ENCODE measurements at regions not wholly inside any gene's neighbourhood (a gene's known extent, or its start where the extent isn't known, plus 50 kb on each side); places are given as distances from the start of the nearest gene placed in this dataset.
"Not testable (repeated sequence)": the region's sequence is repeated elsewhere in the genome, so short reads cannot be mapped to it uniquely, and the experiment has no call there.

GRCh38 chr5:63131626-63132285 lies 553.1 kb downstream of the LRRC70 start:
- no peak for DNase-seq (ENCODE audit: low read depth in 3 of 3, low spot score in 2 of 3)

GRCh38 chr5:63128761-63129160 lies 550.1 kb downstream of the LRRC70 start:
- no peak for DNase-seq (ENCODE audit: low read depth in 3 of 3, low spot score in 2 of 3)

GRCh38 chr5:63128018-63128417 lies 549.4 kb downstream of the LRRC70 start:
- DNase-seq (ENCODE audit: low read depth in 3 of 3, low spot score in 2 of 3) = no peak

- no peak for DNase-seq (ENCODE audit: low read depth in 3 of 3, low spot score in 2 of 3)
Observed at GRCh38 chr5:63127054-63127453, 548.4 kb downstream of the LRRC70 start.

GRCh38 chr5:63125862-63126261 lies 547.2 kb downstream of the LRRC70 start:
- no peak for DNase-seq (ENCODE audit: low read depth in 3 of 3, low spot score in 2 of 3)

- no peak for DNase-seq (ENCODE audit: low read depth in 3 of 3, low spot score in 2 of 3)
Observed at GRCh38 chr5:63125392-63125791, 546.8 kb downstream of the LRRC70 start.

- no peak for DNase-seq (ENCODE audit: low read depth in 3 of 3, low spot score in 2 of 3)
Observed at GRCh38 chr5:63124266-63124665, 545.6 kb downstream of the LRRC70 start.

GRCh38 chr5:63121471-63121870 lies 542.9 kb downstream of the LRRC70 start:
- no peak for DNase-seq (ENCODE audit: low read depth in 3 of 3, low spot score in 2 of 3)

- no peak for DNase-seq (ENCODE audit: low read depth in 3 of 3, low spot score in 2 of 3)
Observed at GRCh38 chr5:63118221-63118620, 539.6 kb downstream of the LRRC70 start.

GRCh38 chr5:63111891-63112290 lies 533.3 kb downstream of the LRRC70 start:
- DNase-seq (ENCODE audit: low read depth in 3 of 3, low spot score in 2 of 3) = no peak

- DNase-seq (ENCODE audit: low read depth in 3 of 3, low spot score in 2 of 3) = no peak
Observed at GRCh38 chr5:63101870-63102269, 523.3 kb downstream of the LRRC70 start.

- DNase-seq (ENCODE audit: low read depth in 3 of 3, low spot score in 2 of 3) = no peak
Observed at GRCh38 chr5:63097286-63097685, 518.7 kb downstream of the LRRC70 start.

- DNase-seq (ENCODE audit: low read depth in 3 of 3, low spot score in 2 of 3) = no peak
Observed at GRCh38 chr5:63094730-63095129, 516.1 kb downstream of the LRRC70 start.

- no peak for DNase-seq (ENCODE audit: low read depth in 3 of 3, low spot score in 2 of 3)
Observed at GRCh38 chr5:63089147-63089546, 510.5 kb downstream of the LRRC70 start.

GRCh38 chr5:63085561-63085960 lies 506.9 kb downstream of the LRRC70 start:
- DNase-seq (ENCODE audit: low read depth in 3 of 3, low spot score in 2 of 3) = no peak

- not testable (repeated sequence) for DNase-seq (ENCODE audit: low read depth in 3 of 3, low spot score in 2 of 3)
Observed at GRCh38 chr5:63083689-63084088, 505.1 kb downstream of the LRRC70 start.

GRCh38 chr5:63081402-63081801 lies 502.8 kb downstream of the LRRC70 start:
- DNase-seq (ENCODE audit: low read depth in 3 of 3, low spot score in 2 of 3) = no peak

- no peak for DNase-seq (ENCODE audit: low read depth in 3 of 3, low spot score in 2 of 3)
Observed at GRCh38 chr5:63070001-63070400, 491.4 kb downstream of the LRRC70 start.

- no peak for DNase-seq (ENCODE audit: low read depth in 3 of 3, low spot score in 2 of 3)
Observed at GRCh38 chr5:63055421-63055820, 476.8 kb downstream of the LRRC70 start.

GRCh38 chr5:63053019-63053638 lies 474.5 kb downstream of the LRRC70 start:
- no peak for DNase-seq (ENCODE audit: low read depth in 3 of 3, low spot score in 2 of 3)

GRCh38 chr5:63050916-63051315 lies 472.3 kb downstream of the LRRC70 start:
- DNase-seq (ENCODE audit: low read depth in 3 of 3, low spot score in 2 of 3) = no peak

GRCh38 chr5:63049935-63050334 lies 471.3 kb downstream of the LRRC70 start:
- no peak for DNase-seq (ENCODE audit: low read depth in 3 of 3, low spot score in 2 of 3)

GRCh38 chr5:63043792-63044191 lies 465.2 kb downstream of the LRRC70 start:
- DNase-seq (ENCODE audit: low read depth in 3 of 3, low spot score in 2 of 3) = no peak

Data from right renal cortex interstitium (tissue), 3 donors.